Mesothelial cell of epicardium (in vitro differentiated cells): ENCODE measurements at regions not wholly inside any gene's neighbourhood (a gene's known extent, or its start where the extent isn't known, plus 50 kb on each side); places are given as distances from the start of the nearest gene placed in this dataset.

Experiments
- DNase-seq, 2 experiments: peaks; one replicate each; pipeline ENCODE4 v3.0.0; 2021; ENCODE audit warnings: low spot score in 2 of 2; ENCODE audit not compliant: unreplicated experiment in 2 of 2
- H3K27ac Mint-ChIP-seq: 2 replicates; pipeline ENCODE4 v1.8.0; 2021; ENCODE audit warnings: mixed read lengths
- H3K27me3 Mint-ChIP-seq: 2 replicates; pipeline ENCODE4 v1.8.0; 2021; ENCODE audit warnings: low read depth, mixed read lengths
- H3K36me3 Mint-ChIP-seq: 2 replicates; pipeline ENCODE4 v1.8.0; 2021; ENCODE audit warnings: mixed read lengths
- H3K4me1 Mint-ChIP-seq: 2 replicates; pipeline ENCODE4 v1.8.0; 2021; ENCODE audit warnings: mixed read lengths
- H3K4me3 Mint-ChIP-seq: 2 replicates; pipeline ENCODE4 v1.8.0; 2021; ENCODE audit warnings: mild to moderate bottlenecking, moderate library complexity, mixed read lengths
- H3K9me3 Mint-ChIP-seq: 2 replicates; pipeline ENCODE4 v1.8.0; 2021; ENCODE audit warnings: mixed read lengths
- TF ChIP-seq, protein P1 (sequence below): fragments of 200-600 bp; sonication (generic); IDR thresholded peaks from one replicate; pipeline ENCODE4 v1.5.0; 2021; ENCODE audit warnings: antibody characterized with exemption; ENCODE audit not compliant: unreplicated experiment

DNA sequence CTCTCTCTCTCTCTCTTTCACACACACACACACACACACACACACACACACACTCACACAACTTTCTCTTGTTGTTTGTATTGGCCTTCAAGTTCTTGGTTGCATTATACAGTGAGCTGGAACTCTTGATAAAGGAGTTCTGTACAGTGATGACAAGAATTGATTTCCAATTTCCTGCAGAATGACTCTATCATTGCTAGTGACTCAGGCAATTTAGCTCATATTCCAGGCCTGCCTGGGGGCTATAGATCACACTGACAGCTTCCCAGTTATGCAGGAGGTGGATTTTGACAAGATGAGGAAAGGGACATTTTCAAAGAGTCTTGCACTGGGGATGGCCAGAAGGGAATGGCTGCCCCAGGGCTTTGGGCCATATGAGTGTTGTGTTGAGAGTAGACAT is 508.8 kb downstream of the TYW1 start:
- TF ChIP-seq, protein P1, sequence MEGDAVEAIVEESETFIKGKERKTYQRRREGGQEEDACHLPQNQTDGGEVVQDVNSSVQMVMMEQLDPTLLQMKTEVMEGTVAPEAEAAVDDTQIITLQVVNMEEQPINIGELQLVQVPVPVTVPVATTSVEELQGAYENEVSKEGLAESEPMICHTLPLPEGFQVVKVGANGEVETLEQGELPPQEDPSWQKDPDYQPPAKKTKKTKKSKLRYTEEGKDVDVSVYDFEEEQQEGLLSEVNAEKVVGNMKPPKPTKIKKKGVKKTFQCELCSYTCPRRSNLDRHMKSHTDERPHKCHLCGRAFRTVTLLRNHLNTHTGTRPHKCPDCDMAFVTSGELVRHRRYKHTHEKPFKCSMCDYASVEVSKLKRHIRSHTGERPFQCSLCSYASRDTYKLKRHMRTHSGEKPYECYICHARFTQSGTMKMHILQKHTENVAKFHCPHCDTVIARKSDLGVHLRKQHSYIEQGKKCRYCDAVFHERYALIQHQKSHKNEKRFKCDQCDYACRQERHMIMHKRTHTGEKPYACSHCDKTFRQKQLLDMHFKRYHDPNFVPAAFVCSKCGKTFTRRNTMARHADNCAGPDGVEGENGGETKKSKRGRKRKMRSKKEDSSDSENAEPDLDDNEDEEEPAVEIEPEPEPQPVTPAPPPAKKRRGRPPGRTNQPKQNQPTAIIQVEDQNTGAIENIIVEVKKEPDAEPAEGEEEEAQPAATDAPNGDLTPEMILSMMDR: no peak
- Mint-ChIP-seq H3K27ac (no peak overlapping the region), H3K9me3 (peaks cover 13% of the 10 kb centered on the region), H3K27me3 (peaks cover 22% of the 10 kb centered on the region), H3K4me3 (no peak overlapping the region), H3K4me1 (no peaks in the 10 kb centered on the region), H3K36me3 (no peaks in the 10 kb centered on the region)
- no peak for DNase-seq

DNA sequence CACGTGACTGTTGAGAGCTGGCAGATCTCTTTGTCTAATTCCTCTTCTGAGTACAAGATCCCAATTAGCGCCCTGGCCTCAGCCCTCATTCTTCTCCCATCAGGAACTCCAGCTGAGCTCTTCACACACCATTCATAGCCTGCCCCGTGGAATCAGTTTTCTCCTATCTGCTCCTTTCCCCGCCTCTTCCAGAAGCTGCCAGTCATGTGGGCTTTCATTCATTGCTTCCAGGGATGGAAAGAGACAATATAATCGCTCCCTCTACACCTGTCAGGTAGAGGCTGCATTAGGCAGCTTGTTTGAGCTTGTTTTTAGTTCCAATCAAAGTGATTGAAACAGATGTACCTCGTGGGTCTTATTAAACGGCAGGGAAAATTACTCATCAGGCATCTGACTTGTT is 515.8 kb downstream of the TYW1 start:
- Mint-ChIP-seq H3K9me3 (peaks cover 17% of the 10 kb centered on the region), H3K4me3 (no peak overlapping the region), H3K27ac (no peak overlapping the region), H3K36me3 (no peaks in the 10 kb centered on the region), H3K4me1 (no peaks in the 10 kb centered on the region), H3K27me3 (peaks cover 22% of the 10 kb centered on the region)
- no peak for DNase-seq
- TF ChIP-seq, protein P1: no peak

DNA sequence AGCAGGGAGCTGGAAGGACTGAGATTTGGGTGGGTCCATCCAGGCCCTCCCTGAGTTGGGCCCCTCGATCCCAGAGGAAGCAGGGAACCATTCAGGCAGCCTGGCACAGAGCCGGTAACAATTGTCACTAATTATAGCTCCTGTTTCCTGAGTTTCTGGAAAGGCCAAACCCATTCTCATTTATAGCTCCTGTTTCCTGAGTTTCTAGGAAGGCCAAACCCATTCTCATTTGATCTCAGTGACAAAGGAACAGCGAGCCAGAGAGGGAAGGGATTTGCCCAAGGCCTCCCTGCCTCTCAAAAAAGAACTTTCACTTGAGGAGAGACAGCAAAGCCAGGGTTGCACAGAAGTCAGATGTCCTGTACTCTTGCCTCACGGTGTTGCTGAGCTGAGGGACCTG is 521.9 kb downstream of the TYW1 start:
- Mint-ChIP-seq H3K27ac (peak overlapping the region; percentile 56), H3K9me3 (peaks cover 23% of the 10 kb centered on the region), H3K4me3 (no peak overlapping the region), H3K36me3 (no peaks in the 10 kb centered on the region), H3K27me3 (no peaks in the 10 kb centered on the region), H3K4me1 (peaks cover 9% of the 10 kb centered on the region)
- DNase-seq: no peak
- TF ChIP-seq, protein P1: no peak

DNA sequence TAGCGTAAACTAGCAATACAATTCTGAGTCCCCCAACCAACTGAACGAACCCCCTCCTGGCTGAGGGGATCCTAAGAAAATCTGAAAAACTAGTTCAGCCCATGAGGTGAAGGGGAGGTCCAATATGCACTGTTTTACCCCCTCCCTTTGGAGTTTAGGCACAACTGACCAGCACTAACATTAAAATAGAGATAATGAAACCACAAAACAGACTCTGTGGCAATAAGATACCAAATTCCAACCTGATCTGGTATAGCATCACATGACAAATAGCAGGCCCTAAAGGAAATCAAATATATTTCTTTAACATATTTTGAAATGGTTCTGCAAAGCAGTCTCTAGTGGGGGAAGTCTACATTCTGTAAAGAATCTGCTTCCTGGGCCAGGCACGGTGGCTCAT is 522.5 kb downstream of the TYW1 start:
- H3K27me3 Mint-ChIP-seq: no peaks in the 10 kb centered on the region
- DNase-seq: no peak
- TF ChIP-seq, protein P1: no peak
- H3K36me3 Mint-ChIP-seq: no peaks in the 10 kb centered on the region
- H3K4me3 Mint-ChIP-seq: no peak overlapping the region
- peaks cover 23% of the 10 kb centered on the region for H3K9me3 Mint-ChIP-seq
- H3K27ac Mint-ChIP-seq: no peak overlapping the region
- H3K4me1 Mint-ChIP-seq: peaks cover 9% of the 10 kb centered on the region

DNA sequence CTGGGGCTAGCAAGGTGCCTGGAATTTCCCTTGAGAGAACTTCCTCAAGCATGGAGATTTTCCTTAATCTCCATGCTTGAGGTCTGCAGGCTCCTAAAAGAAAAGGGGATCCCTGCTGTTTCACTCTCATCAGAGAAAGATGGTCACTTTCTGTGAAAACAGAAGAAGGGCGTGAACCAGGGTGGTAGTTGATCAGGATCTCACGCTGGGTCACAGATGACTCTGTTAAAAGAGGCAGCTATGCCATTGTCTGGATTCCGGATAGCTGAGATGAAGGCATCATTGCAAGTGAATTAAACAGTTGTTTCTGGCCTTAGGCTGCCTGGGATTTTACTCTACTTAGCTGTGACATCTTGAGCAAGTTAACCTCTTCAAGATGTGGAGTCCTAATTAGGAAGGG is 525.9 kb downstream of the TYW1 start:
- peaks cover 9% of the 10 kb centered on the region for H3K4me1 Mint-ChIP-seq
- no peak overlapping the region for H3K4me3 Mint-ChIP-seq
- no peak for DNase-seq
- peaks cover 19% of the 10 kb centered on the region for H3K9me3 Mint-ChIP-seq
- H3K27me3 Mint-ChIP-seq: no peaks in the 10 kb centered on the region
- no peaks in the 10 kb centered on the region for H3K36me3 Mint-ChIP-seq
- TF ChIP-seq, protein P1: no peak
- no peak overlapping the region for H3K27ac Mint-ChIP-seq

DNA sequence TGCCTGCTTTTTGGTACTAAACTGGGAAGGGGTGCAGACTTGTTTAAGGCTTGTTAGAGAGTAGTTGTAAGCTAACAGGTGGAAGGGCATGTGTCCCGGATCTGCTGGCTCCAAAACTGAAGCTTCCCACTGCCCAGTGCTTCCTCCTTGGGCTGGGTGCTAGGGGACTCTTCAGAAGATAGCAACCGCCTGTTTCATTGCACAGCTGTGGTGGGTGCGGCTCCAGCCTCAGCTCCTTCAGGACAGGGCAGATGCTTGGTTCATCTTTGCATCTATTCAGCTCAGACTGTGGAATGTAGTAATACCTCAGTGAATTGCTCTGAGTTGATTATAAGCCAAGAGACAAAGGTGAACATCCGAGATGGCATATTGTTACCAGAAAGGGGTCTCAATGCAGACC is 527.1 kb downstream of the TYW1 start:
- H3K4me3 Mint-ChIP-seq: no peak overlapping the region
- DNase-seq: no peak
- TF ChIP-seq, protein P1: no peak
- H3K27ac Mint-ChIP-seq: no peak overlapping the region
- H3K27me3 Mint-ChIP-seq: no peaks in the 10 kb centered on the region
- H3K9me3 Mint-ChIP-seq: peaks cover 19% of the 10 kb centered on the region
- no peaks in the 10 kb centered on the region for H3K36me3 Mint-ChIP-seq
- peaks cover 5% of the 10 kb centered on the region for H3K4me1 Mint-ChIP-seq
